Left ventricle myocardium inferior (tissue), 1 donor: ENCODE measurements at regions not wholly inside any gene's neighbourhood (a gene's known extent, or its start where the extent isn't known, plus 50 kb on each side); places are given as distances from the start of the nearest gene placed in this dataset.

Source experiments
- DNase-seq: peaks from one replicate; pipeline ENCODE4 v3.0.0-alpha.2; 2020
- H3K27ac ChIP-seq: fragments of 200-600 bp; replicated peaks from 2 replicates; pipeline ENCODE4 v1.8.0; 2021
- H3K27me3 ChIP-seq: fragments of 200-600 bp; 2 replicates; pipeline ENCODE4 v1.8.0; 2021; ENCODE audit warnings: low read depth
- H3K36me3 ChIP-seq: fragments of 200-600 bp; 2 replicates; pipeline ENCODE4 v1.8.0; 2021
- H3K4me1 ChIP-seq: fragments of 200-600 bp; 2 replicates; pipeline ENCODE4 v1.8.0; 2021
- H3K4me3 ChIP-seq: fragments of 200-600 bp; 2 replicates; pipeline ENCODE4 v1.8.0; 2021; ENCODE audit warnings: mild to moderate bottlenecking, moderate library complexity
- H3K9me3 ChIP-seq: fragments of 200-600 bp; replicated peaks from 2 replicates; pipeline ENCODE4 v1.8.0; 2021
- CTCF ChIP-seq: fragments of 200-600 bp; IDR thresholded peaks from 2 replicates; pipeline ENCODE4 v1.8.0; 2021; ENCODE audit warnings: antibody characterized with exemption, mild to moderate bottlenecking, borderline replicate concordance
- intact Hi-C: fragments of 100-400 bp; cut with micrococcal nuclease; formaldehyde crosslinking; loops from one replicate; pipeline ENCODE4 v1.11.0; 2022
- donor health status: DM: no; HTN: yes; CAD: no; lungs with severe emphysema.

- Histone ChIP-seq H3K4me1 (peaks cover 27% of the 10 kb centered on the region), H3K27me3 (no peaks in the 10 kb centered on the region), H3K36me3 (no peaks in the 10 kb centered on the region), H3K9me3 (no peaks in the 10 kb centered on the region), H3K4me3 (no peak overlapping the region), H3K27ac (no peak overlapping the region)
- no peak for DNase-seq
- intact Hi-C loops: no loop called here
- TF ChIP-seq CTCF: no peak
These were observed 312.0 kb downstream of the TLE1 start for GRCh38 chr9:81377320-81377719.

GRCh38 chr9:81375187-81376100 is 313.9 kb downstream of the TLE1 start:
- no peaks in the 10 kb centered on the region for H3K27me3 ChIP-seq
- peaks cover 27% of the 10 kb centered on the region for H3K4me1 ChIP-seq
- peak overlapping the region; percentile 72 for H3K27ac ChIP-seq

GRCh38 chr9:81374459-81375186 is 314.7 kb downstream of the TLE1 start:
- H3K27me3 ChIP-seq: no peaks in the 10 kb centered on the region
- TF ChIP-seq CTCF: no peak
- DNase-seq: no peak
- peak overlapping the region; percentile 72 for H3K27ac ChIP-seq
- no peak overlapping the region for H3K4me3 ChIP-seq
- H3K9me3 ChIP-seq: no peaks in the 10 kb centered on the region
- H3K4me1 ChIP-seq: peaks cover 27% of the 10 kb centered on the region
- intact Hi-C loops: no loop called here
- no peaks in the 10 kb centered on the region for H3K36me3 ChIP-seq

More at GRCh38 chr9:81375187-81376100, 313.9 kb downstream of the TLE1 start:
- H3K4me3 ChIP-seq: no peak overlapping the region
- no peak for DNase-seq
- no peaks in the 10 kb centered on the region for H3K9me3 ChIP-seq
- intact Hi-C loops: no loop called here
- no peaks in the 10 kb centered on the region for H3K36me3 ChIP-seq
- no peak for TF ChIP-seq CTCF

GRCh38 chr9:81373294-81373693 is 316.1 kb downstream of the TLE1 start:
- Histone ChIP-seq H3K4me1 (peaks cover 27% of the 10 kb centered on the region), H3K4me3 (no peak overlapping the region), H3K36me3 (no peaks in the 10 kb centered on the region), H3K27me3 (no peaks in the 10 kb centered on the region), H3K9me3 (no peaks in the 10 kb centered on the region), H3K27ac (peak overlapping the region; percentile 72)
- TF ChIP-seq CTCF: no peak
- intact Hi-C loops: no loop called here
- DNase-seq: peak; percentile 52

- intact Hi-C loops: no loop called here
These were observed 316.6 kb downstream of the TLE1 start for GRCh38 chr9:81372628-81373191.

More at GRCh38 chr9:81372628-81373191, 316.6 kb downstream of the TLE1 start:
- H3K4me3 ChIP-seq: no peak overlapping the region
- H3K4me1 ChIP-seq: peaks cover 27% of the 10 kb centered on the region
- H3K36me3 ChIP-seq: no peaks in the 10 kb centered on the region
- no peak for TF ChIP-seq CTCF
- peak overlapping the region; percentile 72 for H3K27ac ChIP-seq
- H3K9me3 ChIP-seq: no peaks in the 10 kb centered on the region
- peak; percentile 26 for DNase-seq
- H3K27me3 ChIP-seq: no peaks in the 10 kb centered on the region
